Effector CD8-positive, alpha-beta T cell (primary cell): ENCODE measurements at regions not wholly inside any gene's neighbourhood (a gene's known extent, or its start where the extent isn't known, plus 50 kb on each side); places are given as distances from the start of the nearest gene placed in this dataset.

Experiments
- DNase-seq: peaks from one replicate; lab custom pipeline; 2025; lab: John Stamatoyannopoulos, UW

DNA sequence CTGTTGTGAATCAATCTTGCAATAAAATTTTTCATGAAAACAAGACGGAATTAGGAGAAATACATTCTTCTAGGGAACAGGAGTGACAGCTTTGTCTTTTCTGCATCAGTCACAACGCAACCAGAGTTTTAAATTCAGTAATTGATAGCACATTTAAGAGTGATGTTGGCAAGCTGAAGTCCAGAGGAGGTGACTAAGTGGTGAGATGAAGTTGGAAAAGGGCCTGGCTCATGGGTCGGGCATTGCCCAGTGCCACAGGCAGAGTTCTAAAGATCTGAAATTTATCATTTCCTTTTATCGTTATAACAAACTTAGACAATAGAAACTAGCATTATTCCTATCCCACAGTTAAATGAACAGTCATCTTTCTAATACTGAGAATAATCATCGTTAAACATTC, 764.6 kb upstream of the ZEB2 start:
- no peak for DNase-seq

DNA sequence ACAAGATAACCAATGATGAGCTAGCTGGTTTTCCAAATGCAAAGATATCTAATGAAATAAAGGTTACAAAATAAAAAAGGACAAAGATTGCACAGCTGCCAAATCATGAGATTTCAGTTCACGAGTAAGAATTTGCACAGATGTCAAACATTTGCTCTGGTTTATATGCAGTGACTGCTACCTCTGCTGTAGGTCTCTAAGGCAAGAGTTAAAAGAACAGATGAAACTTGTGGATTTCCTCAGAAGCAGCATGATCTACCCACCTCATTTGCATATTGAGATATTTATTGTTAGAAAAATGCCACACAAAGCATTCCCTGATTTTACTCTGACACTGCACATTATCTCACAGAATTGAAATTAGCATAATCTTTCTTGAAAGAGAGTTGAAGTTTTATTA, 763.2 kb upstream of the ZEB2 start:
- no peak for DNase-seq

DNA sequence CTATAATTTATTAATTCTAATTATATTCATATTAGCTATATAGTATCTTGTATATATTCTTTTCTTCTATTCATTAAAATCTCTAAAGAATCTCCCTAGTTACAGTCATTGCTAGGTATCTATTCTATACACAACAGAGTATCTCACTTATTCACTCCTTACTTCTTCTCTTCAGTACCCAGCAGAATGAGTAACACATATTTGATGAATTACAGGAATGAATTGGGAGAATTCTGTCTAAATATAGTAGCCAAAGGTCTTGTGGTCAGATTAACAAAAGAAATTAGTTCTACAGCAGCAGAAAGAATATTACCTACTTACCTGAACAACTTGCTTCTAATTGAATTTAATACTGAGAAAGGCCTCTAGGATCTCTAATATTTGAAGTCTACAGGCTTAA, 758.0 kb upstream of the ZEB2 start:
- DNase-seq, result no peak

DNA sequence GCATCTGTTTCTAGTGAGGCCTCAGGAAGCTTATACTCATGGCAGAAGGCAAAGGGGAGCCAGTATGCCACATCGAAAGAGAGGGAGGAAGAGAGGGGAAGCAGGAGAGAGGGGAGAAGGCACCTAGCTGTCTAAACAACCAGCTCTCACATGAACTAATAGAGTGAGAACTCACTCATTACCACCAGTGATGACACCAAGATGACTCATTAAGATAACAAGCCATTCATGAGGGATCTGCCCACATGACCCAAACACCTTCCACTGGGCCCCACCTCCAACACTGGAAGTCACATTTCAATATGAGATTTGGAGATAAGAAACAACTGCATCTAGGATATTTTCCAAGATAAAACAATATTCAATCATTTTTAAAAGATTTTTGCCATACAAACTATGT, 753.9 kb upstream of the ZEB2 start:
- DNase-seq, result no peak

DNA sequence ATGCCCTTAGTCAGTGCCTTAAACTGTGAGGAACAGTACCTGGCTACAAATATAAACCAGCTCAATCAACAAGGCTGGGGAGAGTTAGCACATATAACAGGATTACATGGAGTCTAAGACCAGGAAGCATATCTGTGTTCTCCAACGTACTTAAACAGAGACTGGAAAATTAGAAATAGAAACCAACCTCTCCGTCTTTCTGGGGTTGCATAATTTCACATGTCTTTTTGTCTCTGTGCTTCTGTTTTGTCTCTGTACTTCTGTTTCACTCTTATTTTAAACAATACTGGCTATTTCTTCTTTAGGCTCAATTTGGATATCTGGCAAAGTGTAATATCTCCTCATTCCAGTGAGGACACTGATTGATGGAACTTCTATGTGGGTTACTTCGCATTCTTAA, 749.0 kb upstream of the ZEB2 start:
- no peak for DNase-seq

DNA sequence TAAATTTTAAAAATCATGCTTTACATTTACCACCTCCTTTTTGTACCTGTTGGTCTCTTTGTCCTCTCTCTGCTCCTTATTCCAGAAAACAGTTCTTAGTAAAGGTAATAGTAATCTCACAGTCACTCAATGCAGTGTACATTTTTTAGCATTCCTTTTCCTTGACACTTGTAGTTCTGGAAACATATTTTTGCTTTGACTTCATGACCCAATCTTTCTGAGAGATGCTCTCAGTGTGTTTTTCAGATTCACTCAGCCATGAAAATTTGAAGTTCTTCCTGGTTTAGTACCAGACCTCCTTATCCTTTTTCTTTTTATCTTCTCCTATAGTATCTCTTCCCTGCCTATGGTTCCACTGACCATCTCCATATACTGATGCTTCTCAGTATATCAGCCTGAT, 747.5 kb upstream of the ZEB2 start:
- no peak for DNase-seq

DNA sequence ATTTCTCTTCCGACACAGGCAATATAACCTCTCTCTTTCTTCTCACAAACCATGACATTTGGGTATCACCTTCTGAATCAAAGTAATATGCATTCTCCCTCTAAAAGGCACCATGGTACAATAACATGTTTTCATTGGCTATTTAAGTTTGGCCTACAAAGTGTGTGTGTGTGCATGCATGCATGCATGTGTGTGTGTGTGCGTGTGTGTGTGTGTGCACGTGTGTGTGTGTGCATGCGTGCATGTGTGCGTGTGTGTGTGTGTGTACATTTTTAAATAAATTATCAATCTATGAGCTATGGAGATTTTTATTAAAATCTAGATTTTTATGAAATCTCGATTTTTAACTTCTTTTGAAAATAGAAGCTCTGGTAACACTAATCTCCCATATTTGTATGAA, 745.3 kb upstream of the ZEB2 start:
- DNase-seq, result no peak

DNA sequence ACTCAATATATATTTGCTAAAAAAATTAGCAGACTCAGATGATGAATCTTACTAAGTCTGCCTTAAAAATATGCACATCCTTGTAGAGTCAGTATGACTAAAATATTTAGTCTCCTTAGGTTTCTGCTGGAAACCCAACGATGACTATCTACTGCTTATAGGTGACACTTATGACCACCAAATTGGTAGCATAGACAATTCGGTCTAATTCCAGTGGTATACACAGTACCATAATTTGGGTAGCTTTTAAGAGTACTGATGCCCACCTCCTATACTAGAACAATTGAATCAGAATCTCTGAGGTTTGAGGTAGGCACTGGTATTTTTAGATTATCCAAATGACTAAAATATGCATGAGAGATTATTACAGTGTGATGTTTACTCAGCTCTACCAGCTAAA, 740.8 kb upstream of the ZEB2 start:
- DNase-seq, result no peak

DNA sequence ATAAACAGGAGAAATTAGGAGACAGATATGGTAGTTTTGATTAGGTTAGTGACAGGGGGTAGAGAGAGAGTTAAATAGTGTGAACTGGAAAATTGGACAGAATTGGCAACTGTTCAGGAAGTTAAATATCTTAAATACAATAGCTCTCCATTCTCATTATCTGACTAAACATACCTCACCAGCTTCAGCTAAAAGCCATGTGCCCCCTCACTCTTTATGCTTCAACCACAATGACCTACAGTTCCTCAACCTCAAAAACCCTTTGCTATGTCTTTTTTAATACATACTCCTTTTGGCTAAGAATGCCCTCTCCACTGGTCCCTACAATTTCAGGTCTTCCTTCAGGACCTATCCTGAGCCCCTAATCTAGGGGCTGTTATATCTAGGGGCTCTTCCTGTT, 740.2 kb upstream of the ZEB2 start:
- no peak for DNase-seq

DNA sequence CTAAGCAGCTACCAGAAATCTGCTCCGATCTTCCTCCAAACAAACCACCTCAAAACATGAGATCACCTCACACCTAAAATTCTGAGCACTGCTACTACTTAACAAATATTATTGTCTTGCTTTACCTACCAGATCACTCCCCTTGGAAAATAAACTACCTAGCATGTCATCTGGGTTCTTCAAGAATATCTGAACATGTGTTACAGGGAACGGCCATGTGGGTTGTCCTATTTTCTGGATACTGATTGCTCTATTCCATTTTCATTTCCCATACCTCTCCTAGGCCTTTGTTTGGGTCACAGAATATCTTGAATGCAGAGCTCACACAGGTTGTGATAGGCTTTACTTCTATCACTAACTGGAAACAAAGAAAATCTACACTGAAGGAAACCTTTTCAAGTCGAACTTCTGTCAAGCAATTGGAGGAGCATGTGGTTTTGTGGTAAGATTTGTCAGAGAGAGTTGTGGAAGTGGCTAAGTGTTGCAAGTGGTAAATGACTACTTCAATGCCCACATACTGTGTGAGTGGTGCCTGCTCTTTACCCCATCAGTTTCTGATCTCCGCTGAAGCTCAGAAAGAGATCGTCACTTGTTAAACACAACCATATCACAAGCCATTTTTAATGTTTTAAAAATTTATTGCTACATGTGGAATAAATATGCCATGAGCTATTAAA, 739.1 kb upstream of the ZEB2 start:
- no peak for DNase-seq

DNA sequence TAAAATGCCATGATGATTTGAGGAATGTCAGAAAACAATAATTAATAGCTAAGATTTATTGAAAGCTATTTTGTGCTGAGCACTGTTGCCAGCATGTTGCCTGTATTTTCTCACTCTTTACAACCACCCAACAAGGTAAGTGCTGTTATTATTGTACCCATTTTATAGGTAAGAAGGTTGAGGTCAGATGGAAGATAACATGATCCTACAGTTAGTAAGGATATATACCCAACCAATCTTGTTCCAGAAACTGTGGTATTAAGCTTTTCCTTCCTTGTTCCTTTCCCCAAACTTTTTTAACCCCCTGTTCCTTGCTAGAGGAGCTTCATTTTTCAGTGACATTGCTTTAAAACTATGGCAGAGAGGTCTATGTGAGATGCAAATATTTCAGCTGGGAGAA, 738.0 kb upstream of the ZEB2 start:
- no peak for DNase-seq

DNA sequence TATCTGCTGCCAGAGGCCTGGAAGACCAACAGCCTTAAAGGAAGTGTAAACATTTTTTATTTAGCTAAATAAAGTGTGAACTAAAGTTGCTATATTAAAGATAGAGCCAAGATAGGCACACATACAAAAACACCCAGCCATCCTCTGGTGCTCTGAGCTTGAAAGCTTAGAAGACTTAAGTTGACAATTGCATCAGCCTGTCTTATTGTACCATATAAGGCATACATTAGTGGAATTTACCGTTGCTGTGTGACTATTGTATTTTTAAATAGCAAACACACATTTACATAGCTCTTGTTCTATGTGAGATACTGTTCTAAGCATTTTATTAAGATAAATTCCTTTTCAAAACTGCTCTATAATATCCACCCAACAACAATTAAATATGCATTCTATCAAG, 736.6 kb upstream of the ZEB2 start:
- no peak for DNase-seq

DNA sequence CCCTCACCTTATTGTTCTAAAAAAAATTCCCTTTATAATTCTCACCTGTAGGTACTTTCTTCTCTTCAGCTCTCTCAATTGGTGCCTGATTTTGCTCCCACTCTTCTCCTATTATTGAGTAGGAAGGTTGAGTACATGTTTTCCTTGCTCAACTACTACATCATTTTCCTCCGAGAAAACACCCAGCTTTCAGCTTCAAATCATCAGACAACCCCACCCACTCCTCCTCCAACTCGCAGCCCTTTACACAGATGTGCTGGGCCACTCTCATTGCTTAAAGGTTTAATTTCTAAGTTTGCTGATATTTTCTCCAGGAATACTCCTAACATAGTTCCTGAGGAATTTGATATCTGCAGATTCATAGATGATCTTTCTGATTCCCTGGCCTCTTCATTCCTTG, 734.4 kb upstream of the ZEB2 start:
- no peak for DNase-seq

DNA sequence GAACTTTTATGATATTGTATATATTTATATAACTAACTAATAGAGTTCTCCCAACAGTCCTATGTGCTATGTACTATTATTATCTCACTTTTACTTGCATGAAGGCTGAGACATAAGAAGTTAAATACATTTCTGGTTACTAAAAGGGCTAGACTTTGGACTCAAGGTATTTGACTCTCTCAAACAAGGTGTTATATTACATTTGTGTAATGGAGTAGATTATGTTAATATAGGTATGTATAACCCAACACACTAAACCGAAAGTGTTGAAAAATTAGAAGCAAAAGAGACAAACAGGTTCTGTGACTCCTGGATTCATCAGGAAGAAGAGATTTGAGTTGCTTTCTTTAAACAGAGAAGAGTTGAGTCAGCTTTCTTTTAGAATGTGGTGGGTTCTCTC, 733.6 kb upstream of the ZEB2 start:
- no peak for DNase-seq

DNA sequence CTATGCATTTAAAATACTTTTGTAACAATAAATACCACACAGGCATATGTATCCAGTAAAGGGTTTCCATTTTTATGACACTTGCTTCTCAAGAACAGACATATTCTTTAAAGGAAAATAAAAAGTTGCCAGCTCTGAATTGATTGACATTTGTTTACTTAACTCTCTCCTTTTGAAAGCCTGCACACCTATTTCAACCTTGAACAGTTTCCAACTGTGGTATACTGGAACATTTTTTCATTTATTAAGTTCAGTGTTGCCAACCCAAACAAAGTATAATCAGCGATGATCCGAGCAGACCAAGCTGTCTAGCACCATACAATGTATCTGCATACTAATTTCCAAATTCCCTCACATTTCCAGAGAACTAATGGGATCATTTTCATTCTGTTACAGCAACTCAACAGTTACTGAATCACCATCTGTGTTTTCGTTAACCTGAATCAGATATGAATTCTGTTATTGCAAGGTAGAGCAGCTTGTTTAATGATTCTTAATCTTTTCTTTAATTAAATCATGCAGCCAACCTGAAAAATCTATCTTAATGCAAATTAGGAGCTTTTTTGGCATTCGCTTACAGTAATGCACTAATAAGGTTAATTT, 725.5 kb upstream of the ZEB2 start:
- DNase-seq, result no peak

DNA sequence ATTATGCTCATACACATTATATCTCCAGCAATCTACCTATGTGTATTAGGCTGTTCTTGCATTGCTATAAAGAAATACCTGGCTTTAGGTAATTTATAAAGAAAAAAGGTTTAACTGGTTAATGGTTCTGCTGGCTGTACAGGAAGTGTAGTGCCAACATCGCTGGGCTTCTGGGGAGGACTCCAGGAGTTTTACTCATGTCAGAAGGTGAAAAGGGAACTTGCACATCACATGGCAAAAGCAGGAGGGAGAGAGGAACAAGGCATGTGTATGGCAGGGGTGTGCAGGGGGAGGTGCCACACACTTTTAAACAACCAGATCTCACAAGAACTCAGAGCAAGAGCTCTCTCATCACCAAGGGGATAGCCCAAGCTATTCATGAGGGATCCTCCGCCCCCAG, 715.4 kb upstream of the ZEB2 start:
- DNase-seq, result no peak

DNA sequence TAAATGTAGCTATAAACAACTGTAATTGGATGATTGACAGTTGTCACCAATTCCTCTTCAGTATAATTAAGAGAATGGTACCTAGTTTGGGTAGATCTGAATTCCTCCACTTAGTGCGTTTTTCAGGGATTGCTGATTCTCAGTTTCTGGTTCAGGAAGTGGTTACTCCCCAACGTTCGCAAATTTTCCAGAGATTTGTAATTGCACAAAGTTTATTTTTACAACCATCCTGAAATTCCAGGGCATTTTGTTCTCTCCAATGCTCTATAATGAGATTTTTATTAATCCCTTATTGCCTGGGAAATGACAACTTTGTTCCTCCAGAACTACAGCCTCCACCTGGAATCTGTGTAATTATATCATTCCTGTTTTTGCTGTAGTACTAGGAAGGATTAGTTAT, 710.6 kb upstream of the ZEB2 start:
- DNase-seq, result no peak

DNA sequence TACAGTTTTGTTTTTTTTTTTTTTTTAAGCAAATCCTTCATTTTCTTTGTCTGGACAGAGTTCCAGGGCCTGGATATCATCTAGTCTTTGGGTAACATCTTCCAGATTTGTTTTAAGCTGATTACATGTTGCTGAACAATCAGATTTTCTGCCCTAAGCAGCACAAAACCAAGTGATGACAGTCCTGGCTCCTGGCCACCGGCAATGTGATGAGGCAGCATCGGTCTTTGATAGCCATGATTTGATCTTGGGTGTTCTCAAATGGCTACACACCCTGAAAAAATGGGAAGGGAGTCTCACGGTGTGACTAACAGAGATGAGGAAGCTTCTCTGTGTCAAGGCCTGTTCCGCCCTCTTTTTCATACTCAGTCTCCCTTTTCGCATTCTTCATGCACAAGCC, 708.6 kb upstream of the ZEB2 start:
- no peak for DNase-seq

DNA sequence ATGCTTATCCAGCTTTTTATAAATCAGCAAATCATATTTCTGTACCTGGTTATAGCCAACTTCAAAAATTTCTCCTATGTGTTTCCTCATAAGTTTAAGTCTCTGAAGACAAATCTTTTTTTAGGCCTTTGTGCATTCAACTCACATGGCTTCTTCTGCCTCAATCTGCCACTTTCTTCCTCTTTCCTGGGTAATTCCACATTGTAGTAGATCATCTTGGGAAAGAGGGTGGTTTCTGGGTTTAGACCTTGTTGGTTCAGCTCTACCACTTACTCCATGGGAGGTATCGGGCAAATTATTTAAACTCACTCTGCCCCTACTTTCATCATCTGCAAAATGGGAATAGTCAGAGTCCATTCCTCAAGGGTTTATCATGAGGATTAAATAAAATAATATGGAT, 707.0 kb upstream of the ZEB2 start:
- DNase-seq, result no peak

DNA sequence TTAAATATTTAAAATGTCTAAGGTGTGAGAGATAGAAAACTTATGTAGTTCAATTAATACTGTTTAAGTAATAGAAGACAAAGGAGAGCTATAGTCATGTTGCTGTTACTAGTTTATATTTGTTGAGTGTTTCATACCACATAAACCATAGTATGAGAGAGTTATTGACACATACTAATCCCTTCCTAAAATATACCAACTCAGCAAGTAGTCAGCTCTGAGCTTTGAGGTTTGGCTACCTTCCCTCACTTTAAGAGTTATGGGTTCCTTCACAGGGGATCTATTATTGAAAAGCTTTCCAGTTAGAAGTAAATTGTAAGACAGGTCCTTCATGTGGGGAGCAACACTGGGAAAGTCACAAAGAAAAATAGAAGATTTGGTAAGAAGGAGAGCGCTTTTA, 701.6 kb upstream of the ZEB2 start:
- no peak for DNase-seq

DNA sequence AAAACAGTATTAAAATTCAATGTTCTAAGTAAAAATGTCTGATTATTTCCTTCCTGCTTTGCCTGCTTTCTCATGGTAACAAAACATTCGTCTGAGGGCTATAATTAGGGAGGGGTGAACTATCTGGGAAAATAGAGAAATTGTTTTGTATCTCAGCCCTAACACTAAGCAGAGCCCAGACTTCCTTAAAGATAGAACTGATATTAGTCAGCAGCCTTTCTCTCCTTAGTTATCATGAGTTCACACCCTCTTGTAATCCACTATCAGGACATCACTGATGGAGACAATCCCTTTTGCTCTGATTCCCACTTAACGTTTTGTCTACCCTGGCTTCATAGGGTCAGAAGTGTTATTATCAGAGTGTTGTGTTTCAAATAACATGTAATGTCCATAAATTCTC, 701.1 kb upstream of the ZEB2 start:
- no peak for DNase-seq

DNA sequence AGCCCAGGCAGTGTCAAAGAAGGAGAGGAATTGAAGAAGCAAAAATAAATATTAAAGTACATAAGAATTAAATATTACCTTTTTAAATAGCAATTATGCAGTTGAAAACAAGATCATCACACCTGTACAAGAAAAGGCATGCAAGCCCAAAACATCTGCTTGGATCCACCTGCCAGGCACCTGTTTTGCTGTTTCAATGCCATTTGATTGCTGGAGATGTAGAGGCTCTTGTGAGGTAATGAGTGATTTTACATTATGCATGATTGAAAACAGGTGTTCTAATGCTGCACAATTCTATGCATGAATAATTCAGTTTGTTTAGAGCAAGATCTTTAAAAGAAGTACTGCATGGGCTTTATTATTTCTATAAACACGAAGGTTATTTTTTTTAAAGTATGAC, 700.6 kb upstream of the ZEB2 start:
- no peak for DNase-seq

DNA sequence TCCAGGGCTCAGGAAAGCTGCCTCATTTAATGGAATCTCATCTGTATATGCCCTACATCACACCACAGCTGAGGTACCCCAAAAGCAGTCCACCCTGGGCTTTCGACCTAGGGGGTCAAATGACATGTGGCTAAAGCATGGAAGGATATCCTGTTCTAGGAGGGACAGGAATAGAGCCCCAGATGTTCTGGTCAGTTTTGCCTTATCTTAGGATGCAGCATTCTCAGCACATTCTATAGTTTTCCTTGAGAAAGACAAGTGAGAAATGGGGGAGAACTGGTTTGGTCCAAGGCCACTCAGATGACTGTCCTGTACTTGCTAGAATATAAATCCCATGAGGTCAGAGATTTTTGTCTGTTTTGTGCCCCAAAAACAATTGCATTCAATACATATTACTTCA, 688.0 kb upstream of the ZEB2 start:
- no peak for DNase-seq

DNA sequence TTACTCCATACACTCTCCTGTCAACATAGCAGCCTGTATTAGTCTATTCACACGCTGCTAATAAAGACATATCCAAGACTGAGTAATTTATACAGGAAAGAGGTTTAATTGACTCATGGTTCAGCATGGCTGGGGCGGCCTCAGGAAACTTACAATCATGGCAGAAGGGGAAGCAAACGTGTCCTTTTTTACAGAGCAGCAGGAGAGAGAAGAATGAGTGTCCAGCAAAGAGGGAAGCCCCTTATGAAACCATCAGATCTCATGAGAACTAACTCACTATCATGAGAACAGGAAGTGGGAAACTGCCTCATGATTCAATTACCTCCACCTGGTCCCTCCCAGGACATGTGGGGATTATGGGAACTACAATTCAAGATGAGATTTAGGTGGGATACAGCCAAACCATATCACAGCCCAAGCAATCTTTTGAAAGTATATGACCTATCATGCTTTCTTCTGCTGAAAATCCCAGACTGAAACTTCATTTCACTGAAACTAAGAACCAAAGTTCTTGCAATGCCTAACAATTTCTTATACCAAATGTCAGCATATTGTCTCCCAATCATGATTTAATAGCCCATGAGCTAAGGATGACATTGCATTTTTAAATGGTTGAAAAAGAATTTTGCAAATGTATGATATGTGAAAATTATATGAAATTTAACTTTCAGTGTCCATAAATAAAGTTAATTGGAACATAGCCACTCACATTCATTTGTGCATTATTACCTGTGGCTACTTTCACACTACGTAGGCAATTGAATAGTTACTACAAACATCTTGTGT, 686.8 kb upstream of the ZEB2 start:
- no peak for DNase-seq
